Astrocyte (in vitro differentiated cells and primary cell): ENCODE measurements at regions not wholly inside any gene's neighbourhood (a gene's known extent, or its start where the extent isn't known, plus 50 kb on each side); places are given as distances from the start of the nearest gene placed in this dataset.
"Not testable (repeated sequence)": the region's sequence is repeated elsewhere in the genome, so short reads cannot be mapped to it uniquely, and the experiment has no call there.

Experiments used
- DNase-seq: peaks from one replicate; pipeline ENCODE4 v3.0.0-alpha.2; 2010; ENCODE audit warnings: low read depth
- FAIRE-seq: peaks from 2 replicates; lab custom pipeline; 2011; peaks lifted over from hg19 to GRCh38; lab: Jason Lieb, UNC
- H2AFZ ChIP-seq: 2 replicates; pipeline ENCODE4 v1.6.0; 2012; ENCODE audit warnings: low read depth, low read length, inconsistent platforms
- H3K27ac ChIP-seq: 2 replicates; pipeline ENCODE4 v1.5.1; 2011; ENCODE audit warnings: low read depth, low read length, inconsistent platforms
- H3K27me3 ChIP-seq: 2 replicates; pipeline ENCODE4 v1.6.0; 2011; ENCODE audit warnings: low read length, inconsistent platforms; ENCODE audit not compliant: insufficient read depth
- H3K36me3 ChIP-seq: 2 replicates; pipeline ENCODE4 v1.5.1; 2011; ENCODE audit warnings: low read length, inconsistent platforms; ENCODE audit not compliant: insufficient read depth
- H3K4me1 ChIP-seq: 2 replicates; pipeline ENCODE4 v1.5.1; 2011; ENCODE audit warnings: low read length, inconsistent platforms; ENCODE audit not compliant: insufficient read depth
- H3K4me2 ChIP-seq: 2 replicates; pipeline ENCODE4 v1.6.0; 2012; ENCODE audit warnings: low read length, inconsistent platforms
- H3K4me3 ChIP-seq: 2 replicates; pipeline ENCODE4 v1.5.1; 2011; ENCODE audit warnings: low read depth, mild to moderate bottlenecking, low read length, inconsistent platforms; ENCODE audit not compliant: insufficient read depth
- H3K79me2 ChIP-seq: 2 replicates; pipeline ENCODE4 v1.6.0; 2012; ENCODE audit warnings: mild to moderate bottlenecking, low read length, inconsistent platforms; ENCODE audit not compliant: insufficient read depth
- H3K9ac ChIP-seq: 2 replicates; pipeline ENCODE4 v1.6.0; 2012; ENCODE audit warnings: mild to moderate bottlenecking, low read length, inconsistent platforms
- H3K9me3 ChIP-seq: 2 replicates; pipeline ENCODE4 v1.5.1; 2012; ENCODE audit warnings: low read depth, mild to moderate bottlenecking, low read length, inconsistent platforms; ENCODE audit not compliant: insufficient read depth
- H4K20me1 ChIP-seq: 2 replicates; pipeline ENCODE4 v1.6.0; 2012; ENCODE audit warnings: low read length, inconsistent platforms; ENCODE audit not compliant: insufficient read depth
- H3K27ac Mint-ChIP-seq: one replicate; pipeline ENCODE4 v1.8.0; 2021; ENCODE audit warnings: mild to moderate bottlenecking, mixed read lengths; ENCODE audit not compliant: unreplicated experiment
- H3K27me3 Mint-ChIP-seq: one replicate; pipeline ENCODE4 v1.8.0; 2021; ENCODE audit warnings: low read depth, mixed read lengths; ENCODE audit not compliant: unreplicated experiment
- H3K36me3 Mint-ChIP-seq: one replicate; pipeline ENCODE4 v1.8.0; 2021; ENCODE audit warnings: low read depth, mixed read lengths; ENCODE audit not compliant: unreplicated experiment
- H3K4me1 Mint-ChIP-seq: one replicate; pipeline ENCODE4 v1.8.0; 2021; ENCODE audit warnings: low read depth, mixed read lengths; ENCODE audit not compliant: unreplicated experiment
- H3K4me3 Mint-ChIP-seq: one replicate; pipeline ENCODE4 v1.8.0; 2021; ENCODE audit warnings: mild to moderate bottlenecking, moderate library complexity, mixed read lengths; ENCODE audit not compliant: unreplicated experiment
- H3K9me3 Mint-ChIP-seq: one replicate; pipeline ENCODE4 v1.8.0; 2021; ENCODE audit warnings: mild to moderate bottlenecking, mixed read lengths; ENCODE audit not compliant: unreplicated experiment
- CTCF ChIP-seq: IDR thresholded peaks from 2 replicates; pipeline ENCODE4 v1.5.1; 2011; ENCODE audit warnings: low read depth, mild to moderate bottlenecking, inconsistent platforms, low read length, moderate library complexity; ENCODE audit not compliant: insufficient read depth
- EZH2 ChIP-seq: IDR thresholded peaks from 2 replicates; pipeline ENCODE4 v1.6.1; 2012; ENCODE audit warnings: mild to moderate bottlenecking, low read length, inconsistent platforms; ENCODE audit not compliant: insufficient read depth

GRCh38 chr2:203637471-203638167 lies 68.8 kb upstream of the CD28 start:
- Mint-ChIP-seq H3K36me3 (no peaks in the 10 kb centered on the region), H3K27ac (peak overlapping the region; percentile 65), H3K4me3 (no peak overlapping the region), H3K4me1 (peaks cover 9% of the 10 kb centered on the region), H3K27me3 (peaks cover 3% of the 10 kb centered on the region), H3K9me3 (peaks cover 4% of the 10 kb centered on the region)
- H3K36me3 ChIP-seq, result no peaks in the 10 kb centered on the region
- FAIRE-seq, result no peak
- no peak overlapping the region for H2AFZ ChIP-seq
- no peaks in the 10 kb centered on the region for H3K79me2 ChIP-seq
- H3K27me3 ChIP-seq, result no peaks in the 10 kb centered on the region
- no peak overlapping the region for H3K27ac ChIP-seq
- H3K4me3 ChIP-seq, result no peak overlapping the region
- H4K20me1 ChIP-seq, result no peaks in the 10 kb centered on the region
- no peak overlapping the region for H3K9ac ChIP-seq
- H3K9me3 ChIP-seq, result no peaks in the 10 kb centered on the region
- no peaks in the 10 kb centered on the region for H3K4me1 ChIP-seq
- TF ChIP-seq CTCF, result no peak
- TF ChIP-seq EZH2, result no peak
- H3K4me2 ChIP-seq, result no peak overlapping the region
- DNase-seq, result no peak

- H3K27me3 ChIP-seq, H3K9ac ChIP-seq, FAIRE-seq, H3K27ac ChIP-seq, H3K9me3 Mint-ChIP-seq, H4K20me1 ChIP-seq, H3K4me3 ChIP-seq, H3K27me3 Mint-ChIP-seq, H3K79me2 ChIP-seq, H3K4me2 ChIP-seq, H3K27ac Mint-ChIP-seq, H2AFZ ChIP-seq, H3K9me3 ChIP-seq, H3K36me3 ChIP-seq, H3K4me1 ChIP-seq, H3K36me3 Mint-ChIP-seq, H3K4me3 Mint-ChIP-seq, DNase-seq, H3K4me1 Mint-ChIP-seq: not testable (repeated sequence)
Observed at GRCh38 chr2:203641865-203642264, 64.6 kb upstream of the CD28 start.

- not testable (repeated sequence) for H3K27ac Mint-ChIP-seq
Observed at GRCh38 chr2:203642841-203643240, 63.6 kb upstream of the CD28 start.

More at GRCh38 chr2:203642841-203643240, 63.6 kb upstream of the CD28 start:
- FAIRE-seq, H3K27ac ChIP-seq, H3K36me3 Mint-ChIP-seq, H3K4me3 Mint-ChIP-seq, H2AFZ ChIP-seq, H3K27me3 Mint-ChIP-seq, H3K4me3 ChIP-seq, H3K4me2 ChIP-seq, H3K79me2 ChIP-seq, H3K27me3 ChIP-seq, H3K9me3 ChIP-seq, H3K9ac ChIP-seq, H3K36me3 ChIP-seq, H3K4me1 ChIP-seq, H4K20me1 ChIP-seq, H3K9me3 Mint-ChIP-seq, DNase-seq, H3K4me1 Mint-ChIP-seq: not testable (repeated sequence)
